ENCODE measurements at regions not wholly inside any gene's neighbourhood (a gene's known extent, or its start where the extent isn't known, plus 50 kb on each side); places are given as distances from the start of the nearest gene placed in this dataset.

DNA sequence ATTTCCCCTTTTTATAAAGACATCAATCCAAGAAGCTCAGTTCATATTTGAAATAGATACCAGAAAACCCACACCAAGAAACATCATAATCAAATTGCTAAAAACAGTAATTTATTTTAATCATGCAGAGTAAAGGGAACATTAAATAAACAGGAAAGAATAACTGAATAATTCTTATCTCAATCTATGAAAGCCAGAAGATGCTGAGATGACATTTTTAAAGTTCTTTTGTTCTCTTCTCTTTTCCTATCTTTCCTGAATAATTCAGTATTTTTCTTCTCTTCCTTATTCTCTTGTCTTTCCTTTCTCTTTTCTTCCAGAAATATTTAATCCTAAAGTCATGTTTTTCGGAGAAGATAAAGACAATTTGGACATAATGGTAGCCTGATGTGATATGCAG is 259.0 kb upstream of the OPRM1 start:
- 80% methylated on average over 1 of the region's 1 CpG; no CpG with 5 or more reads in 1 of the 2 experiments for WGBS, 2 experiments (ENCODE audit: extremely low coverage in 1 of 2, insufficient coverage in 1 of 2, insufficient read length in 1 of 2, insufficient replicate concordance in 2 of 2, low coverage in 1 of 2, low lambda C conversion rate in 2 of 2, missing lambda C conversion rate in 1 of 2)
- POLR2A ChIA-PET (ENCODE audit: partially characterized antibody) = no interaction called here

More for the DNA sequence above, 259.0 kb upstream of the OPRM1 start:
- no peak overlapping the region for H3K4me3 ChIP-seq (ENCODE audit: extremely low read depth in 1 of 4, insufficient read depth in 2 of 4, low read depth in 3 of 4, low read length in 4 of 4)
- H3K27ac ChIP-seq (ENCODE audit: low read depth, low read length) = no peak overlapping the region
- H3K9ac ChIP-seq (replicated peaks in 1 of 4; ENCODE audit: extremely low read depth in 1 of 4, low read depth in 3 of 4, low read length in 3 of 4) = no peak overlapping the region
- no peak overlapping the region for H3K23ac ChIP-seq (ENCODE audit: insufficient read length)
- H3K4me1 ChIP-seq (replicated peaks in 1 of 4; ENCODE audit: control insufficient read depth in 3 of 4, insufficient read depth in 4 of 4, low read length in 3 of 4) = no peaks in the 10 kb centered on the region
- H4K20me1 ChIP-seq (replicated peaks in 1 of 2; ENCODE audit: control insufficient read depth in 1 of 2, insufficient read depth in 2 of 2, low read length in 2 of 2) = no peaks in the 10 kb centered on the region
- no peak overlapping the region for H2BK20ac ChIP-seq (ENCODE audit: low read length)
- no peak overlapping the region for H2AK5ac ChIP-seq (ENCODE audit: low read depth, low read length)
- H3K56ac ChIP-seq (replicated peaks; ENCODE audit: insufficient read length, low read depth, low read length) = no peak overlapping the region
- no peak for TF ChIP-seq JUND (IDR thresholded peaks at IDR 0.05; ENCODE audit: low read length)
- no peak for TF ChIP-seq SUZ12 (IDR thresholded peaks at IDR 0.05; ENCODE audit: low read length)
- H3K14ac ChIP-seq (ENCODE audit: insufficient read length) = no peak overlapping the region
- DNase-seq (ENCODE audit: low read depth in 1 of 2, low spot score in 2 of 2) (no peak), FAIRE-seq (no peak)
- no peaks in the 10 kb centered on the region for H3K79me1 ChIP-seq (ENCODE audit: low read depth, low read length)
- H2AFZ ChIP-seq (ENCODE audit: low read length) = no peak overlapping the region
- H3K23me2 ChIP-seq (ENCODE audit: low read depth, low read length) = no peaks in the 10 kb centered on the region
- H3K4ac ChIP-seq (replicated peaks; ENCODE audit: insufficient read length, low read depth, low read length) = no peak overlapping the region
- no peak overlapping the region for H4K5ac ChIP-seq (ENCODE audit: insufficient read length, low read depth, low read length)
- no peak overlapping the region for H2BK12ac ChIP-seq (ENCODE audit: low read depth, low read length)
- no peak overlapping the region for H3K18ac ChIP-seq (ENCODE audit: extremely low read depth, low read length)
- H3K4me2 ChIP-seq (ENCODE audit: insufficient read depth in 1 of 2, low read depth in 2 of 2, low read length in 2 of 2) = no peak overlapping the region
- H3K79me2 ChIP-seq (ENCODE audit: control insufficient read depth in 1 of 2, insufficient read depth in 2 of 2, low read length in 2 of 2) = no peaks in the 10 kb centered on the region
- no peaks in the 10 kb centered on the region for H3K36me3 ChIP-seq (ENCODE audit: control insufficient read depth in 2 of 4, insufficient read depth in 4 of 4, low read length in 3 of 4)
- H4K91ac ChIP-seq (replicated peaks; ENCODE audit: insufficient read length, low read length) = no peak overlapping the region
- no peak overlapping the region for H4K8ac ChIP-seq (ENCODE audit: extremely low read depth, insufficient read depth, low read length)
- H2BK120ac ChIP-seq (replicated peaks; ENCODE audit: low read depth, low read length) = no peak overlapping the region
- H3K27me3 ChIP-seq (replicated peaks in 1 of 4; ENCODE audit: control insufficient read depth in 3 of 4, extremely low read depth in 1 of 4, insufficient read depth in 3 of 4, low read length in 3 of 4) = no peaks in the 10 kb centered on the region
- H2BK5ac ChIP-seq (ENCODE audit: low read depth, low read length) = no peak overlapping the region
- peaks cover 0 to 4% of the 10 kb centered on the region in 2 experiments; a peak in 2 of 4 replicates for H3K9me3 ChIP-seq (ENCODE audit: insufficient read depth in 2 of 2, low read depth in 1 of 2, low read length in 1 of 2)
- H2BK15ac ChIP-seq (ENCODE audit: low read length) = no peak overlapping the region
- CTCF ChIA-PET (ENCODE audit: partially characterized antibody) = interaction anchor here (1.0 kb wide), 1 partner anchor 10 kb away, joined by 3 read pairs; no protein-coding TSS in a partner anchor
